ENCODE measurements at regions not wholly inside any gene's neighbourhood (a gene's known extent, or its start where the extent isn't known, plus 50 kb on each side); places are given as distances from the start of the nearest gene placed in this dataset.

DNA sequence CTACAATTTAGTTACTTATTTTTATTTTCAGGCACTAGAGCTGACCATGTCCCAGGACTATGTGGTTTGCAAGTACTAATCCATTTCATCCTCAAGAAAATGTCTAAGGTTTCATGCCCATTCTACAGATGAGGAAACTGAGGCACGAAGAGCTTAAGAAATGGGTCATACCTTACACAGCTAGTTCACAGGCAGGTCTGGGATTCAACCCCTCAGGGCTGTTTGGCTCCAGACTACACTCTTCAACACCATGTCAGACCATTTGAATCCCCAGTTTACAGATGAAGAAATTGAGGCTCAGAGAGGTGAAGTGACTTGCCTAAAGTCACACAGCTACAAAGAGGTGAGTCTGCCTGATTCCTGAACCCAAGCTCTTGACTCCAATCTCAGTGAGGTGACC, 144.1 kb downstream of the MIAT start:
- H3K4me3 ChIP-seq = no peak overlapping the region
- no peaks in the 10 kb centered on the region for H3K27me3 ChIP-seq
- H3K9me3 ChIP-seq = no peaks in the 10 kb centered on the region
- no peaks in the 10 kb centered on the region for H3K36me3 ChIP-seq
- no peak for DNase-seq (ENCODE audit: low spot score)
- no peak overlapping the region for H3K27ac ChIP-seq
- H3K4me1 ChIP-seq = no peaks in the 10 kb centered on the region
- no peak for TF ChIP-seq CTCF (IDR thresholded peaks at IDR 0.05)

- Histone ChIP-seq H3K4me3 (no peak overlapping the region), H3K36me3 (no peaks in the 10 kb centered on the region), H3K4me1 (no peaks in the 10 kb centered on the region), H3K27ac (no peak overlapping the region), H3K9me3 (no peaks in the 10 kb centered on the region), H3K27me3 (no peaks in the 10 kb centered on the region)
- DNase-seq (ENCODE audit: low spot score) = no peak
- TF ChIP-seq CTCF (IDR thresholded peaks at IDR 0.05) = no peak
Measured at GRCh38 chr22:26804315-26804714, 146.9 kb downstream of the MIAT start.

GRCh38 chr22:26804911-26805539, 147.6 kb downstream of the MIAT start:
- TF ChIP-seq CTCF (IDR thresholded peaks at IDR 0.05) = no peak
- H3K4me1 ChIP-seq = no peaks in the 10 kb centered on the region
- no peak for DNase-seq (ENCODE audit: low spot score)
- no peak overlapping the region for H3K4me3 ChIP-seq
- H3K9me3 ChIP-seq = no peaks in the 10 kb centered on the region
- no peaks in the 10 kb centered on the region for H3K36me3 ChIP-seq
- no peaks in the 10 kb centered on the region for H3K27me3 ChIP-seq
- no peak overlapping the region for H3K27ac ChIP-seq

- TF ChIP-seq CTCF (IDR thresholded peaks at IDR 0.05) = no peak
Measured at GRCh38 chr22:26806445-26807175, 149.2 kb downstream of the MIAT start.

GRCh38 chr22:26811647-26811992, 154.2 kb downstream of the MIAT start:
- no peak overlapping the region for H3K4me3 ChIP-seq
- H3K4me1 ChIP-seq = no peaks in the 10 kb centered on the region
- TF ChIP-seq CTCF (IDR thresholded peaks at IDR 0.05) = no peak
- no peak for DNase-seq (ENCODE audit: low spot score)
- H3K9me3 ChIP-seq = no peaks in the 10 kb centered on the region
- H3K27me3 ChIP-seq = no peaks in the 10 kb centered on the region
- no peak overlapping the region for H3K27ac ChIP-seq
- no peaks in the 10 kb centered on the region for H3K36me3 ChIP-seq

More at GRCh38 chr22:26806445-26807175, 149.2 kb downstream of the MIAT start:
- Histone ChIP-seq H3K27me3 (no peaks in the 10 kb centered on the region), H3K4me3 (no peak overlapping the region), H3K4me1 (no peaks in the 10 kb centered on the region), H3K36me3 (no peaks in the 10 kb centered on the region), H3K27ac (no peak overlapping the region), H3K9me3 (no peaks in the 10 kb centered on the region)
- no peak for DNase-seq (ENCODE audit: low spot score)

Measured in right atrium auricular region (tissue), 2 donors.